GM21360 (cell line): ENCODE measurements at regions not wholly inside any gene's neighbourhood (a gene's known extent, or its start where the extent isn't known, plus 50 kb on each side); places are given as distances from the start of the nearest gene placed in this dataset.

ENCODE experiments used
- ATAC-seq: cut with Tn5 transposase; IDR thresholded peaks from one replicate; pipeline ENCODE4 v1.9.1; 2021; ENCODE audit warnings: mild to moderate bottlenecking, moderate library complexity; ENCODE audit not compliant: unreplicated experiment

GRCh38 chr3:21142949-21143348 is 608.1 kb downstream of the ZNF385D start:
- no peak for ATAC-seq

GRCh38 chr3:21142031-21142430 is 609.0 kb downstream of the ZNF385D start:
- no peak for ATAC-seq

- ATAC-seq, result no peak
These were observed 610.2 kb downstream of the ZNF385D start for GRCh38 chr3:21140785-21141184.

- ATAC-seq, result no peak
These were observed 612.9 kb downstream of the ZNF385D start for GRCh38 chr3:21138085-21138484.

GRCh38 chr3:21132896-21133295 is 618.1 kb downstream of the ZNF385D start:
- no peak for ATAC-seq

- ATAC-seq, result no peak
These were observed 630.2 kb downstream of the ZNF385D start for GRCh38 chr3:21120826-21121225.

- no peak for ATAC-seq
These were observed 633.6 kb downstream of the ZNF385D start for GRCh38 chr3:21117370-21117769.

GRCh38 chr3:21109056-21109455 is 642.0 kb downstream of the ZNF385D start:
- no peak for ATAC-seq

GRCh38 chr3:21105784-21106183 is 645.2 kb downstream of the ZNF385D start:
- ATAC-seq, result no peak

- ATAC-seq, result no peak
These were observed 650.2 kb downstream of the ZNF385D start for GRCh38 chr3:21100656-21101359.

GRCh38 chr3:21094686-21095085 is 656.3 kb downstream of the ZNF385D start:
- no peak for ATAC-seq

- ATAC-seq, result no peak
These were observed 677.4 kb downstream of the ZNF385D start for GRCh38 chr3:21073561-21073960.

GRCh38 chr3:21067031-21067813 is 683.8 kb downstream of the ZNF385D start:
- no peak for ATAC-seq

GRCh38 chr3:21062831-21063294 is 688.1 kb downstream of the ZNF385D start:
- ATAC-seq, result no peak

- ATAC-seq, result no peak
These were observed 691.6 kb downstream of the ZNF385D start for GRCh38 chr3:21059404-21059803.

- ATAC-seq, result no peak
These were observed 694.7 kb downstream of the ZNF385D start for GRCh38 chr3:21056293-21056692.

- ATAC-seq, result no peak
These were observed 696.0 kb downstream of the ZNF385D start for GRCh38 chr3:21055015-21055414.

- ATAC-seq, result no peak
These were observed 696.9 kb downstream of the ZNF385D start for GRCh38 chr3:21054064-21054463.

- ATAC-seq, result no peak
These were observed 701.5 kb downstream of the ZNF385D start for GRCh38 chr3:21049334-21050062.

- no peak for ATAC-seq
These were observed 707.9 kb downstream of the ZNF385D start for GRCh38 chr3:21043139-21043538.

- ATAC-seq, result no peak
These were observed 708.8 kb downstream of the ZNF385D start for GRCh38 chr3:21042184-21042583.

- ATAC-seq, result no peak
These were observed 709.4 kb downstream of the ZNF385D start for GRCh38 chr3:21041621-21042020.
